Stimulated activated CD4-positive, alpha-beta T cell treated with anti-CD3 and anti-CD28 coated beads, Interleukin-4, amount 100 ng/mL, for 1 hour (primary cell): ENCODE measurements at regions not wholly inside any gene's neighbourhood (a gene's known extent, or its start where the extent isn't known, plus 50 kb on each side); places are given as distances from the start of the nearest gene placed in this dataset.
"Not testable (repeated sequence)": the region's sequence is repeated elsewhere in the genome, so short reads cannot be mapped to it uniquely, and the experiment has no call there.

Experiments
- DNase-seq: peaks from one replicate; pipeline ENCODE4 v3.0.0-alpha.2; 2020

DNA sequence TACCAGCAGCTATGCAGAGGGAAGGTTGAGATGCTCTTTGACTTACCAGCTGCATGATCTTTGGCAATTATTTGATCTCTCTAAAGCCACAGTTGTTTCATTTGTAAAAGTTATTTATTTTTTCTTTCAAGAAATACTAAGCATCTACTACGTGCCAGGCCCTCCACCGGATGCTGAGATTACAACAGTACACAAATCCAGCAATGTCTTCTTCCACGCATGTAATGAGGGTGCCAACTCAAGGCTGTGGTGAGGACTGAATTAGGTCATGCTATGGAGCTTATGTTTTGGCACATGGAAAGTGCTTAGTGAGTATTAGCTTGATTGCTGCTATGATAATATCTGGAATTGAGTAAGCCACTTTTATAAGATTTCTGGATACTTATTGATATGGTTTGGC, 358.2 kb downstream of the IRS2 start:
- no peak for DNase-seq

DNA sequence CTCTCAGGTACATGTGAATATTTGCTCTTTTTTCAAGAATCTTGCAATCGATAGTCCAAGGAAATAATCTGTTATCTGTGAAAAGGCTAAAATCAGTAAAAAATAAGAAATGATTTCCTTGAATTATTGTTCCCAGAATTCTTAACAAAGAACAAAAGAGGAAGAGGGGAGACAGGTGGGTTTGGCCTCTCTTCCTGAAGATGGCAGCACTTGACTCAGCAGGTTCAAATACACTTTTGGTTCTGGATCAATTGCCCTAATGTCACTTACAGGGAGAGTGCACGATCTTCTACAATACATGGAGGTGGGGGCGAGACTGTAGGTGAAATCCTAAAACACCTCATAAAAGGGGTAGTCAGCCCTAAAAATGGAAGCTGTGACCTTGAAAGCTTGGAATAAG, 358.7 kb downstream of the IRS2 start:
- DNase-seq: no peak

- no peak for DNase-seq
These were observed 359.2 kb downstream of the IRS2 start for GRCh38 chr13:109427148-109427547.

GRCh38 chr13:109426690-109426990, 359.7 kb downstream of the IRS2 start:
- no peak for DNase-seq

- DNase-seq: no peak
These were observed 360.3 kb downstream of the IRS2 start for GRCh38 chr13:109425821-109426689.

DNA sequence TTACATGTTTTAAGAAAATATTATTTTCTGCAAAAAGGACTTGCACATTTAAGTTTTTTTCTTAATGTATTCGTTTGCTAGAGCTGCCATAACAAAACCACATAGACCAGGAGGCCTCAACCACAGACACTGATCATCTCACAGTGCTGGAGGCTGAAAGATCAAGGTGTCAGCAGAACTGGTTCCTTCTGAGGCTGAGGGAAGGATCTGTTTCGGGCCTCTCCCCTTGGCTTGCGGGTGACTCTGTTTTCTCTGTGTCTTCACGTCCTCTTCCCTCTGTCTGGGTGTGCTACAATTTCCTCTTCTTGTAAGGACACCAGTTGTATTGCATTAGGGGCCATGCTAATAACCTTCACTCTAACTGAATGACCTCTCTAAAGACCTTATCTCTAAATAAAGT, 364.2 kb downstream of the IRS2 start:
- no peak for DNase-seq

DNA sequence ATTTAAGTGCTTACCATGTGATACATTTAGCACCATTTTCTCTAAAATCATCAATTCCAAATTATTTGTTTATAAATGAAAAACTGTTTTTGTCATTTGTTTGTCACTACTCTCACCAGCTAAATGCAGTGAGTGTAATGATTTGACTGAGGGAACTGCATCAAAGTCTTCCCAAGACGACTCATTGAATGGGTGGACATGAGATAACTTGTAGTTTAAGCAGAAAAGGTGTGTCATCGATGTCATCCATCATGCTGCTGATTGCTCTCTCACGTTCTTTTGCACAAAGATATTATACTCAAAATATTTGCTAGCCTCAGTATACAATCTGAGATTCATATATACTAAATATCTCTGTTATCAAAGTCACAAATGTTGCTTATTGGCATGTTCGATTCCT, 366.5 kb downstream of the IRS2 start:
- DNase-seq: no peak

DNA sequence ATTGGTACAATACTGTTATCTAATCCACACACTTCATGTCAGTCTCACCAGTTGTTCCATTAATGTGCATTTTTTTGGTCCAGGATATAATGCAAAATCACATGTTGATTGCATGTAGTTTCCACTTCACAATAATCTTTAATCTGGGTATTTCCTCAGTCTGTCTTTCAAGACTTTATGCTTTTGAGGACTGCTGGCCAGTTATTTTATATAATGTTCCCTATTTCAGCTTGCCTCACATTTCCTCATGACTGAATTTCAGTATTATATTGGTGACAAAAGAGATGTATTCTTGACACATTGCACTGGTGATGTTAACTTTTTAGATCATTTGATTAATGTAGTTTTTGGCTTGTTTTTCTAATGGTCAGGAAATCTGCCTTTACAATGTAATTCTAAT, 368.3 kb downstream of the IRS2 start:
- no peak for DNase-seq

DNA sequence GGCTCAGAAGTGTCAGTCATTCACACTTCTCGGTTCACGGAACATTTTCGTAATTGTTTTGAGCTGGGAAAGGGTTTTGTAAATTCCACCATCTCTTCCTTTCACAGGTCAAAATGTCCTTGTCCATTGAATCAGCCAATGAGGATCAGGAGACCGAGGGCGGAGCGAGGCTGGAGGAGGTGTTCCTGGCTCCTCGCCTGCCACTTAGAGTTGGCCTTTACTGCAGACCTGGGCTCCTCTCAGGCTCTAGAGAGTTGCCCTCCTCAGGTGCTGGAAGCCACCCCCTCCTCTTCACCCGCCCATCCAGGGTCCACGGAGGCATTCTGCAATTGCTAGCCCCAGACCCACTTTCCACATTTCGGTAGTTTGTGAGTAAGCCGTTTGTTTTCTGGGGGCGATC, 370.4 kb downstream of the IRS2 start:
- no peak for DNase-seq

DNA sequence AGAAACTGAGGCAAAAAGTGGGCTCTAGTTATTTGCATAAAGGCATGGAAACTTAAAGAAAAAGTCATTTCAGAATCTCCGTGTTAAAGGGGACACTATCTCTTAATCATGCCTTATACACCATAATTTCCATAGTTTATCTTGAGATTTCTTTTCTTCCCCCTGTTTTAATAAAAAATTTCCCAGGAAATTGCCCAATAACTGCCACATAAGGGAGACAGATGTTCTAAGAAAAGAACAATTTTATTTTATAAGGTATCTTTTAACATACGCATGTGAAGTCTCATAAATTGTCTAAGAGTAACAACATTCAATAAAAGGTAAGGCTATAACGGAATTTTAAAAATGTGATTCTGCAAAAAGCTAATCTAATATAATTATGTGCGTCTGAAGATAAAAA, 371.3 kb downstream of the IRS2 start:
- no peak for DNase-seq

- no peak for DNase-seq
These were observed 374.0 kb downstream of the IRS2 start for GRCh38 chr13:109412283-109412901.

DNA sequence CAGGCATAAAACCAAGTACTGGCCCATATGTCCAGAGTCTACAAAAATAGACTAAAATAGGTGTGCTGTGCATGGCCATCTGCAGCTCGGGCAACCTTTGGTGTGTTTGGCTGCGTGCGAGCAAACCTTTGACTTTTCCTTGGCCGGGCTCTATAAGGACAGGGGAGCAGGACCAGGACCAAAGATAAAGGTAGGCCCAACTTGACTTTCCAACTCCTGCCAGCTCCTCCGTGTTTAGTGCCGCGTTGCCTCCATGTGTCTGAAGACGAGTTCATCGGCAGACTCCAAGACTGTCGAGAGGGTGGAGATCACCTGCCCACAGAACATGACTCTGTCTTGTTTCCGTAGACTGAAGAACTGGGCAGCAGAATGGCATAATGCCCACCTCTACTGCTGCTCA, 375.5 kb downstream of the IRS2 start:
- no peak for DNase-seq

DNA sequence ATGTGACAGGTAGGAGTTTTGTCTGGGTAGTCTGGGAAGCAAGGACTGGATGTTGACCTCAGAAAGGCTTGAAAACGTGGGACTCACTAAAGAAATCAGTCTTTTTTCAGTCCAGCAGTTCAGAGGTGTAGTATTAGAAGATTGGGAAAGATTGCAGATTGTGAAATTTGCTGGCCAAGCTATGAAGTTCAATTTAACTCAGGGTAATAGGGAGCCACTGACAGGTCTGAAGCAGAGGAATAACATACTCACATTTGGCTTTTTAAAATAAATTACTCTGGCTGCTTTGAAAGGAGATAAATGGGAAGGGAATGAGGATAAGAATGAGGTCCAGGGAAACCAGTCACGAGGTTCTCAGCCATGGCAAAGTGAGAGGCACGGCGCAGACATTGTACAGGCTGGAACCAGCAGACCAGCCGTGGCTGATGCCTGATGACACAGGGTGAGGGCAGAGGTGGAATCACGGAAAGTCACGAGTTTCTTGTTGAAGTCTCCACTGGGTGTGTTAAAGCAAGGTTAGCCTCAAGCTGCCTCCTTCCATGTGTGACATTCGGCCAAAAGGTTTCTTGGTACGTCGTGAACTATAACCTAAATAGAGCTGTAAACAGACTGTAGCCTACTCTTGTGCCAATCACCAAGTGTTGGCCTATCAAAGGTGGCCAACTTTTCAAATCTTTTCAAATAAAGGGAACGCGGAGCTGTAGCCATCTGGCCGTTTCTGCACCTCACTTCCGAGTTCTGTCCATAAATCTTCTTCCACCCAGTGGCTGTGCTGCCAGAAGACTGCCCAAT, 377.6 kb downstream of the IRS2 start:
- no peak for DNase-seq

GRCh38 chr13:109406376-109406992, 379.9 kb downstream of the IRS2 start:
- DNase-seq: no peak

DNA sequence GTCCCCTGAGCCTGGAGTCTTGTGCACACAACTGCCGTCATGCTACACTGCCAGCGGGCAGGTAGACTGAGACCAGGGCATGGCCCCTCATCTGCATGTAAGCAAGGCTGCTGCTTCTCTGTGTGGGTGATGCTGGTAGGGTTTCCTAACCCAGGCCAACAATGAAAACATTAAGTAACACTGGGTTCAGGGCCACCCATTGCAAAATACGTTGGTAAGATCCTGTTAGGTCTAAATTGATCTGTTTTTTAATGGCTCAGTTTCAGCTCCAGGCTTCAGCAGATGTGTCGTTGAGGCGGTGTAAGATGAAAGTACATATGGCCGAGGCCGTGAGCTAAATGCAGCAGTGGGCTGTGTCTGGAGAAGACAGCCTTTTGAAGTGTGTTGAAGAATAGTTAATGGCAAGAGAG, 383.4 kb downstream of the IRS2 start:
- DNase-seq: no peak

- no peak for DNase-seq
These were observed 384.5 kb downstream of the IRS2 start for GRCh38 chr13:109401891-109402290.

GRCh38 chr13:109401307-109401706, 385.1 kb downstream of the IRS2 start:
- no peak for DNase-seq

GRCh38 chr13:109400624-109401257, 385.6 kb downstream of the IRS2 start:
- no peak for DNase-seq

GRCh38 chr13:109400209-109400608, 386.2 kb downstream of the IRS2 start:
- no peak for DNase-seq

- not testable (repeated sequence) for DNase-seq
These were observed 388.3 kb downstream of the IRS2 start for GRCh38 chr13:109398071-109398470.

DNA sequence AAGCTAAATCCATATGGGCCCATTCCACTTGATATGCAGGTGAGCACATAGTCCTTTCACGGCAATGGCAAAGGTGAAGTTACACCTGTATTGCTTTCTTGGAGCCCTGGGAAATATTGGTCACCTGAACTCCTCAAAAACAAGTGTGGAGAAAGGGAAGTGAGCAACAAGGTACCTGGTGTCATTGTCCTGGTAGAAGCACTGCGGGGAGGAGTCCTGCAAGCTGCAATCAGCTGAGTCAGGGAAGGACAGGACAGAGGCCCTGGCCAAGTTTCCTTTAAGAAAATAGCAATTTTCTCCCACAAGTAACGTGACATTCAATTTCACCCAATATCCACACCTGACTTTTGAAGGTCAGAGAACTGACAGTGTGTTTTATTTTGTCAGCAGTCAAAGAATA, 389.1 kb downstream of the IRS2 start:
- no peak for DNase-seq

GRCh38 chr13:109396266-109396665, 390.1 kb downstream of the IRS2 start:
- no peak for DNase-seq

DNA sequence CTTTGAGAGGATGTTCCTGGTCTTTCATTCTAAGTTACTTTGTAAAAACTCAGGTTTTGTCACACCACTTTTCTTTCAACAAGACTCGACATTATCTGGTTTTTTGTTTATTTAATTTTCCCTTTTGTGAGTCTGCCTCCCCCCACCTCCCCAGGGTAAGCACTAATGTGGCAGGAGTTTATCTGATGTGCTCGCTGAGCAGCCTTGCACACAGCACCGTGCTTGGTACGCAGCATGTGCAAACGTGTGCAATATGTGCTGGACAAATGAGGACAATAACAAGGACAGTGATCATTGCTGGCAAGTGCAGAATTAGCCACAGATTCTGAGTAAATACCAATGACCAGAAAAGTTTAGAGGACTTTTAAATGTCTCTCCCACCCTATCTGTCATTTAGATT, 391.4 kb downstream of the IRS2 start:
- DNase-seq: no peak
